Nephron (organoid): ENCODE measurements at regions not wholly inside any gene's neighbourhood (a gene's known extent, or its start where the extent isn't known, plus 50 kb on each side); places are given as distances from the start of the nearest gene placed in this dataset.
A peak's percentile ranks its signal among the peaks of the same experiment; 100 is the strongest.

Experiments
- H3K27ac Mint-ChIP-seq, 3 experiments: 2 replicates each; pipeline ENCODE4 v1.8.0; 2020; ENCODE audit warnings: mixed read lengths in 3 of 3, mild to moderate bottlenecking in 2 of 3, moderate library complexity in 1 of 3
- H3K27me3 Mint-ChIP-seq: 2 replicates; pipeline ENCODE4 v1.8.0; 2021; ENCODE audit warnings: low read depth, mild to moderate bottlenecking, moderate library complexity, mixed read lengths
- H3K36me3 Mint-ChIP-seq: 2 replicates; pipeline ENCODE4 v1.8.0; 2020; ENCODE audit warnings: low read depth, mixed read lengths
- H3K4me1 Mint-ChIP-seq: 2 replicates; pipeline ENCODE4 v1.8.0; 2020; ENCODE audit warnings: mixed read lengths
- H3K4me3 Mint-ChIP-seq, 3 experiments: 2 replicates each; pipeline ENCODE4 v1.8.0; 2020; ENCODE audit warnings: mild to moderate bottlenecking in 3 of 3, mixed read lengths in 3 of 3, moderate library complexity in 2 of 3
- H3K9me3 Mint-ChIP-seq: 2 replicates; pipeline ENCODE4 v1.8.0; 2020; ENCODE audit warnings: mixed read lengths
- TF ChIP-seq, protein P1 (sequence below), 3 experiments: fragments of 200-600 bp; sonication (generic); IDR thresholded peaks; one replicate each; pipeline ENCODE4 v1.5.0; 2021; ENCODE audit warnings: antibody characterized with exemption in 3 of 3; ENCODE audit not compliant: unreplicated experiment in 3 of 3

DNA sequence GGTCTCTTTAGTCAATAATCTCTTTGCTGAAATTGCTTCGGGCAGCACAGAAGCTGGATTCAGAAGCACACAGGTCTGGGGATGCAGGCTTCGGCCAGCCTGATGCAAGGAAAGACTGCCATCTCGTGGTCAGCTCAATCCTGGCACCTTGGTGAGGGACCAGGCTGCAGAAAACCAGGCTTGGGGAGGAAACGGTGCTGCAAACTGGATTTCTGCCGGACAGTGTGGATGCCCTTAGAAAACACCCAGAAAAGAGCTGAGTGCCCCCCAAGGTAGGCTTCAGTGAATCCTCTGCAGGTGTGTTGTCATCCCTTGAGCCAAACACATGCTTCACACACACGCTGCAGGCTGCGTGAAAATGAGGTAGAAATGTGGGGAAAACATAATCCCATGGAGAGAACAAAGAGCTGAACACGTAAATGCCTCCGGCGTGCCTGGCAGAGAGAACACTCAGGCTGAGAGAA, 89.8 kb upstream of the PAX1 start:
- Mint-ChIP-seq H3K36me3 (no peaks in the 10 kb centered on the region), H3K4me3 (no peak overlapping the region), H3K4me1 (peaks cover 8% of the 10 kb centered on the region), H3K9me3 (no peaks in the 10 kb centered on the region), H3K27me3 (peaks cover 56% of the 10 kb centered on the region), H3K27ac (no peak overlapping the region)
- TF ChIP-seq, protein P1, sequence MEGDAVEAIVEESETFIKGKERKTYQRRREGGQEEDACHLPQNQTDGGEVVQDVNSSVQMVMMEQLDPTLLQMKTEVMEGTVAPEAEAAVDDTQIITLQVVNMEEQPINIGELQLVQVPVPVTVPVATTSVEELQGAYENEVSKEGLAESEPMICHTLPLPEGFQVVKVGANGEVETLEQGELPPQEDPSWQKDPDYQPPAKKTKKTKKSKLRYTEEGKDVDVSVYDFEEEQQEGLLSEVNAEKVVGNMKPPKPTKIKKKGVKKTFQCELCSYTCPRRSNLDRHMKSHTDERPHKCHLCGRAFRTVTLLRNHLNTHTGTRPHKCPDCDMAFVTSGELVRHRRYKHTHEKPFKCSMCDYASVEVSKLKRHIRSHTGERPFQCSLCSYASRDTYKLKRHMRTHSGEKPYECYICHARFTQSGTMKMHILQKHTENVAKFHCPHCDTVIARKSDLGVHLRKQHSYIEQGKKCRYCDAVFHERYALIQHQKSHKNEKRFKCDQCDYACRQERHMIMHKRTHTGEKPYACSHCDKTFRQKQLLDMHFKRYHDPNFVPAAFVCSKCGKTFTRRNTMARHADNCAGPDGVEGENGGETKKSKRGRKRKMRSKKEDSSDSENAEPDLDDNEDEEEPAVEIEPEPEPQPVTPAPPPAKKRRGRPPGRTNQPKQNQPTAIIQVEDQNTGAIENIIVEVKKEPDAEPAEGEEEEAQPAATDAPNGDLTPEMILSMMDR (IDR thresholded peaks at IDR 0.05; ENCODE audit: unreplicated experiment in 3 of 3), result peak; percentile 77 to 83 (median 79)

- TF ChIP-seq, protein P1 (IDR thresholded peaks at IDR 0.05; ENCODE audit: unreplicated experiment in 3 of 3), result no peak
- peaks cover 8% of the 10 kb centered on the region for H3K4me1 Mint-ChIP-seq
- no peaks in the 10 kb centered on the region for H3K36me3 Mint-ChIP-seq
- H3K9me3 Mint-ChIP-seq, result no peaks in the 10 kb centered on the region
- H3K27me3 Mint-ChIP-seq, result peaks cover 56% of the 10 kb centered on the region
- no peak overlapping the region for H3K27ac Mint-ChIP-seq
- no peak overlapping the region for H3K4me3 Mint-ChIP-seq
These were observed 90.5 kb upstream of the PAX1 start for GRCh38 chr20:21614980-21615379.

DNA sequence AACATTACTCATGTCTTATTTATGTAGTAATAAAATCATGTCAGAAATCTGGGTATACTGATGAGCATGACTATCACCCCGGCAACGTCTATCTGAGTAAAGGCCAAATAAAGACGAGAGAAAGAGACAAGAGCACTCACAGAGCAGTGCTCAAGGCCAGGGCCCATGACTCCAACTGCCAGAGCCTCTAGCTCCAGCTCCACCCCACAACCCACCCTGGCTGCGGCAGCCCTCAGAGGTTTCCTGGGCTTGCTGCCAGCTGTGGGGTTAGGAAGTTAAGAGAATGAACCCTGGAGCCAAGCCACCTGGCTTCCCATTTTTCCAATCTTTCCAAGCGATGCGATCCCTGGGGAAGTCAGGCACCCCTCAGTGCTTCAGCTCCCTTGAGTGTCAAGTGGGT, 92.0 kb upstream of the PAX1 start:
- H3K4me3 Mint-ChIP-seq, result no peak overlapping the region
- H3K9me3 Mint-ChIP-seq, result peaks cover 2% of the 10 kb centered on the region
- H3K36me3 Mint-ChIP-seq, result no peaks in the 10 kb centered on the region
- TF ChIP-seq, protein P1 (IDR thresholded peaks at IDR 0.05; ENCODE audit: unreplicated experiment in 3 of 3), result no peak
- peaks cover 8% of the 10 kb centered on the region for H3K4me1 Mint-ChIP-seq
- H3K27me3 Mint-ChIP-seq, result peaks cover 63% of the 10 kb centered on the region
- no peak overlapping the region for H3K27ac Mint-ChIP-seq

DNA sequence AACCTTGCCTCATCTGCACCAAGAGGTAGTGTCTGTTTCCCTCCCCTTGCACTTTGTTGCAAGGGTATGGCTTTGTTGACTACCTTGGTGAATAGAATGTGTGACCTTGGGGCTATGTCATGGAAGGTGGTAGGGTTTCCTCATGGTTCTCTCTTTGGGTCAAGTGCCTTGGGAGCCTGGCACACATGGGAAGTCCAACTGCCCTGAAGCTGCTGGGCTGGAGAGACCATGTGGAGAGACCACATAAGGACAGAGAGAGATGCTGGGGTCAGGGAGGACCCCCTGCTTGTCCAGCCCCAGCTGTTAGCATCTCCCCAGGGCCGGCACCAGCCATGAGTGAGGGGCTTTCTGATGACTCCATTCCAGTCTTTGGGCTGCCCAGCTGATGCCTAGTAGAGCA, 95.5 kb upstream of the PAX1 start:
- Mint-ChIP-seq H3K27ac (no peak overlapping the region), H3K4me1 (peaks cover 8% of the 10 kb centered on the region), H3K36me3 (no peaks in the 10 kb centered on the region), H3K4me3 (no peak overlapping the region), H3K27me3 (peaks cover 46% of the 10 kb centered on the region), H3K9me3 (peaks cover 11% of the 10 kb centered on the region)
- TF ChIP-seq, protein P1 (IDR thresholded peaks at IDR 0.05; ENCODE audit: unreplicated experiment in 3 of 3), result no peak

DNA sequence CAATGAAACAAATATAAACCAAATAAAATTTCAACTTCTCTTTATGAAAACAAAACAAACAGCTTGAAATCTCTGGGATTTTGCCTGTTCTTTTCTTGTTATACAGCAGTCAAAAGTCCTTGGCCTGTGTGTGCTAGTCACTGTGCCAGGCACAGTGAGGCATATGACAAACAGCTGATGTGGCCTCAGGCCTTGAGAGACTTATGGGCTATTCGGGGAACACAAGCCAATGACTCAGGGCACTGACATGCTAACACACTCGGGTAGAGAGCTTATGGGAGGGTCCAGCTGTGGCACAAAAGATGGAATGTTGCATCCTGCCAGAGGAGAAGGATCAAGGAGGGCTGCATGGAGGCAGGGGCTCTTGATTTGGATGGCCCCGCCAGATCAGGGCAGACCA, 95.4 kb upstream of the NKX2-2 start:
- peaks cover 39% of the 10 kb centered on the region for H3K27me3 Mint-ChIP-seq
- H3K4me1 Mint-ChIP-seq, result peaks cover 8% of the 10 kb centered on the region
- no peak overlapping the region for H3K27ac Mint-ChIP-seq
- TF ChIP-seq, protein P1 (IDR thresholded peaks at IDR 0.05; ENCODE audit: unreplicated experiment in 3 of 3), result no peak
- no peak overlapping the region for H3K4me3 Mint-ChIP-seq
- H3K9me3 Mint-ChIP-seq, result peaks cover 16% of the 10 kb centered on the region
- no peaks in the 10 kb centered on the region for H3K36me3 Mint-ChIP-seq

- Mint-ChIP-seq H3K9me3 (peaks cover 16% of the 10 kb centered on the region), H3K27ac (no peak overlapping the region), H3K4me1 (peaks cover 7% of the 10 kb centered on the region)
These were observed 94.9 kb upstream of the NKX2-2 start for GRCh38 chr20:21608777-21609176.

More at GRCh38 chr20:21608777-21609176, 94.9 kb upstream of the NKX2-2 start:
- Mint-ChIP-seq H3K4me3 (no peak overlapping the region), H3K36me3 (no peaks in the 10 kb centered on the region), H3K27me3 (peaks cover 34% of the 10 kb centered on the region)
- TF ChIP-seq, protein P1 (IDR thresholded peaks at IDR 0.05; ENCODE audit: unreplicated experiment in 3 of 3), result no peak
